ENCODE measurements at regions not wholly inside any gene's neighbourhood (a gene's known extent, or its start where the extent isn't known, plus 50 kb on each side); places are given as distances from the start of the nearest gene placed in this dataset.

GRCh38 chr1:115925467-115925866 is 50.8 kb upstream of the SLC22A15 start (continued):
- TF ChIP-seq, protein P1, sequence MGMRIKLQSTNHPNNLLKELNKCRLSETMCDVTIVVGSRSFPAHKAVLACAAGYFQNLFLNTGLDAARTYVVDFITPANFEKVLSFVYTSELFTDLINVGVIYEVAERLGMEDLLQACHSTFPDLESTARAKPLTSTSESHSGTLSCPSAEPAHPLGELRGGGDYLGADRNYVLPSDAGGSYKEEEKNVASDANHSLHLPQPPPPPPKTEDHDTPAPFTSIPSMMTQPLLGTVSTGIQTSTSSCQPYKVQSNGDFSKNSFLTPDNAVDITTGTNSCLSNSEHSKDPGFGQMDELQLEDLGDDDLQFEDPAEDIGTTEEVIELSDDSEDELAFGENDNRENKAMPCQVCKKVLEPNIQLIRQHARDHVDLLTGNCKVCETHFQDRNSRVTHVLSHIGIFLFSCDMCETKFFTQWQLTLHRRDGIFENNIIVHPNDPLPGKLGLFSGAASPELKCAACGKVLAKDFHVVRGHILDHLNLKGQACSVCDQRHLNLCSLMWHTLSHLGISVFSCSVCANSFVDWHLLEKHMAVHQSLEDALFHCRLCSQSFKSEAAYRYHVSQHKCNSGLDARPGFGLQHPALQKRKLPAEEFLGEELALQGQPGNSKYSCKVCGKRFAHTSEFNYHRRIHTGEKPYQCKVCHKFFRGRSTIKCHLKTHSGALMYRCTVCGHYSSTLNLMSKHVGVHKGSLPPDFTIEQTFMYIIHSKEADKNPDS (CRISPR knock-in tag; IDR thresholded peaks at IDR 0.05) = no peak
- TF ChIP-seq RORA (CRISPR knock-in tag; IDR thresholded peaks at IDR 0.05) = no peak
- no peak for TF ChIP-seq ZNF160 (CRISPR knock-in tag; IDR thresholded peaks at IDR 0.05)
- no peak for TF ChIP-seq HMGXB3 (CRISPR knock-in tag; IDR thresholded peaks at IDR 0.05; ENCODE audit: borderline replicate concordance)
- no peak for TF ChIP-seq ZMYM4 (CRISPR knock-in tag; IDR thresholded peaks at IDR 0.05)
- no peak for TF ChIP-seq ZNF263 (CRISPR knock-in tag; IDR thresholded peaks at IDR 0.05)
- TF ChIP-seq SRSF1 (optimal IDR thresholded peaks at IDR 0.05; ENCODE audit: low read depth, low read length) = no peak
- no peak for TF ChIP-seq SYNCRIP (IDR thresholded peaks at IDR 0.05; ENCODE audit: insufficient read depth, low read depth, low read length)
- no peak for TF ChIP-seq GATA4 (IDR thresholded peaks at IDR 0.05; ENCODE audit: borderline replicate concordance, low read depth)
- no peak for TF ChIP-seq NBN (conservative IDR thresholded peaks at IDR 0.05)

Small RNA genes in the stretch of these regions (small RNA-seq; reads per million reads assigned to genes)
- gene AL357137.1 (ENCODE audit: insufficient read depth in 2 of 3, insufficient read length in 3 of 3, low read depth in 2 of 3, low replicate concordance in 1 of 3) = 0 reads per million in 3 experiments
